GDM1 (cell line): ENCODE measurements at regions not wholly inside any gene's neighbourhood (a gene's known extent, or its start where the extent isn't known, plus 50 kb on each side); places are given as distances from the start of the nearest gene placed in this dataset.

Source experiments
- DNase-seq: peaks from one replicate; lab custom pipeline; 2025; lab: John Stamatoyannopoulos, UW

DNA sequence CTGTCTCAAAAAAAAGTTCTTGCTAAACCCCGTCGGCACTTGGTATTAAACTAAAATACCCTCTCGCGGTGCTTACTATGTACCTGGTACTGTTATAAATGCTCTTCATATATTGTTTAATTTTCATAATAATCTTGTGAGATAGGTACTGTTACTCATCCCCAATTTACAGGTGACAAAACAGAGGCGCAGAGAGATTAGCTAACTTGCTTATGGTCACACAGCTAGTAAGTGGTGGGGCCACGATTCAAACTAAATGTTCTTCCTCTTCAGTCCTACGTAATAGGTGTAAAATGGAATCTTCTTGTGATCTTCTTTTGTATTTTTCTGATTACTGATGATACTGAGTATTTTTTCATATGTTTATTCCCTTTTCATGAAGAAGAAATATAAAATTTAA lies 51.3 kb downstream of the TET3 start:
- DNase-seq: no peak

DNA sequence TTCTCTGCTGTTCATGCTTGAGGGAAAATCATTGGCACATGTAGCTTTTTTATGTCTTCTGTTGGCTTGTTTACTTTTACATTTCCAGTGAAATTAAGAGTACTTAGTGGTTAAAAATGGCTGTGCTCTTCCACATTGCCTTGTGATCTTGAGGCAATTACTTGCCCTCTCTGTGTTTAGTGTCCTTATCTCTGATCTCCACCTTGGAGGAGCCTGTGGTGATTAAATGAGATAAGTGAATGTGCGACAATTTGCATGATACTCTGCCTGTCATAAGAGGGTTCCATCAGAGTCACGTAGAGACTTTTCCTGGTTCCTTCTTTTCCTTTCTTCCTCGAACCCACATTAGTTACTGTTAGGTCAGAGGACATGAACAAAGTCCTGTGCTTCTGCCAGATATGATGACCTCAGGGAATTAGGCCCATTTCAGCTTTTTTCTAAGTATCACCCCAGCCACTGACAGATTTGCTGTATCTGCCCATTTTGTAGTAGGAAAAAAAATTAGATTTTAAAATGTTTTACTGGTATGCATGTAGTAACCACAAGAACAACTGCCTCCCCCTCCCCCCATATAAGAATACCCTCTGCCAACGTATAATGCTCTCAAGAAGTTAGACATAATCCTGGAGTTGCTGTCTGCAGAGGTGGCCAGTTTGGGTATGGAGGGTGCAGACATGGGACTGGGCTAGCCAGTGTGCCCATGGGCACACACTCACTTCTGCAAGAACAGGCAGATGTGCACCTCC lies 51.9 kb downstream of the TET3 start:
- DNase-seq: no peak

DNA sequence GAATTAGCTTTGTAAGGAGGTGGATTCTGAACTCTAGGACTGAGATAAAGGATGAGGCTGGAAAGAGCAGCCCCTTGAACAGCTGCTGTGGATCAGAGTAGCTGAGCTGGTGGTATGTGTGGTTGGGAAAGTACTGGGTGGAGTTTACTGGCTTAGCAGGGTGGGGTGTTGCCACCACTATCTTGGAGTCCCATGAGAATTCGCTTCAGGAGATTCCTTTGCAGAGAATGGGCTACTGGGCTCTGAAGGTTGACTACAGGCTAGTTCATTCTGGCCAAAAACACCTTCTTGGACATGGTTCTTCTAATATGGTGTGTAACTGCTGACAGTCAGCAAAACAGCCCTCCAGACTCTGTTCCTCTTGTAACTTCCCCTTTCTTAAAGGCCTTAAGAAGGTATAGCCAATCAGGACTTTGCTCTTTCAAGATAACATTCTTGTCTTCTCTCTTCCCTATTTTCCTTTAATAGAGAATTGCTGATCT lies 52.7 kb downstream of the TET3 start:
- DNase-seq: peak; percentile 73

- DNase-seq: no peak
These were observed 54.9 kb downstream of the TET3 start for GRCh38 chr2:74039611-74040010.

- peak; percentile 41 for DNase-seq
These were observed 56.5 kb downstream of the TET3 start for GRCh38 chr2:74041182-74041581.

DNA sequence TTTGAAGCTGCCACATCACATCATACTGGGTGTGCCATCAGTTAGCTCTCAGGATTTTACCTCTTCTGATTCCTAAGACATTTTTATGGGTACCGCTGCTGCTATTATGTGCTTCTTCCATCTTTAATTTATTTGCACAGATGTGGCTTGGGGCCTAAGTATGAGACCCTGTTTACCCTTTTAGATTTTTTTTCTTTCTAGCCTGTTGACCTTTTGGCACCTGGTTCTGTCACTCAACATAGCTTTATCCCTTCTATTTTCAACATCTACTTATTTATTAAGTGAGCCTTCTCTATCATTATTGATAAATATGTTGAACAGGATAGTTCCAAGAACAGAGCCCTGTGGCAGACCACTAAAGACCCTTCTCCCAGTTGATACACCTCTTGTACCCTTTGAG lies 57.0 kb downstream of the TET3 start:
- DNase-seq: no peak

DNA sequence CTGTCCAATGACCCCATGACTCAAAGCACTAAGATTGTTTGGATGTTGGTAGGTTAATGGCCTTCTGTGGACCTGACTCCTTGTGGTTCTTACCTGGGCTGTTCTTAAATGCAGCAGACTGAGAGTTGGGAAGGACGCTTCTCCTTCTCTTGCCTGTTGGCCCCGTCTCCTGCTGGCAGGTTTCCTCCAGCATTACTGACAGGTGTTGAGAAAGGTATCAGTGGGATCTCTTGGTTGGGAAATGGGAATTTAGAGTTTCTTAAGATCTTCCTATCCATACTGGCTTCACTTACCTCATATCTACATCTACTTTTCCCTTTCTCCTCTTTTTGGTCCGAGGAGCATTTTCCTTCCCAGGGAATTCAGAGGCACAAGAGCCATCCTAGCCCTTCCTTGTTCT lies 57.9 kb downstream of the TET3 start:
- no peak for DNase-seq

GRCh38 chr2:74043345-74044329 lies 58.9 kb downstream of the TET3 start:
- no peak for DNase-seq

GRCh38 chr2:74044999-74045398 lies 60.3 kb downstream of the TET3 start:
- no peak for DNase-seq

DNA sequence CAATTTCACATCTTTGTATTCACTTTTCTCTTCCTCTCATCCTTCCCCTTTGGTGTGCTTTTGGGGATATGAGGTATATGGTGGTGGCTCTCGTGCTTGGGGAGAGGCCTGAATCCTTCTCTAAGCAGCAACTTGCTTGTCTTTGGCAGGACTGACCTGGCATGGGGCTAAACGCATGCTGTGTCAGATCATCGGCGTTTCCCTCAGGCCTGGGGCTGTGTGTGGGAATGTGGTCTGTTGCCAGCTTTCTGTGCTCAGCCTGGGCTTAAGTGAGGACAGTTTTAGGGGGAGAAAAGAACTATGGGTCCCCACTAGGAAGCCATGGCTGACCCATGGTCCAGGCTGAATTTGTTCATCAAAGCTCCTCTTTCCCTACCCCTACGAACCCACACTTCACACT lies 60.7 kb downstream of the TET3 start:
- no peak for DNase-seq

GRCh38 chr2:74046441-74046840 lies 61.7 kb downstream of the TET3 start:
- no peak for DNase-seq

DNA sequence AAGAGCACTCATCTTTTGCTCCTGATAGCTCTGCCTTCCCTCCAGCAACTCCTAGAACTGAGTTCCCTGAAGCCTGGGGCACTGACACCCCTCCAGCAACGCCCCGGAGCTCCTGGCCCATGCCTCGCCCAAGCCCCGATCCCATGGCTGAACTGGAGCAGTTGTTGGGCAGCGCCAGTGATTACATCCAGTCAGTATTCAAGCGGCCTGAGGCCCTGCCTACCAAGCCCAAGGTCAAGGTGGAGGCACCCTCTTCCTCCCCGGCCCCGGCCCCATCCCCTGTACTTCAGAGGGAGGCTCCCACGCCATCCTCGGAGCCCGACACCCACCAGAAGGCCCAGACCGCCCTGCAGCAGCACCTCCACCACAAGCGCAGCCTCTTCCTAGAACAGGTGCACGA lies 62.4 kb downstream of the TET3 start:
- no peak for DNase-seq

DNA sequence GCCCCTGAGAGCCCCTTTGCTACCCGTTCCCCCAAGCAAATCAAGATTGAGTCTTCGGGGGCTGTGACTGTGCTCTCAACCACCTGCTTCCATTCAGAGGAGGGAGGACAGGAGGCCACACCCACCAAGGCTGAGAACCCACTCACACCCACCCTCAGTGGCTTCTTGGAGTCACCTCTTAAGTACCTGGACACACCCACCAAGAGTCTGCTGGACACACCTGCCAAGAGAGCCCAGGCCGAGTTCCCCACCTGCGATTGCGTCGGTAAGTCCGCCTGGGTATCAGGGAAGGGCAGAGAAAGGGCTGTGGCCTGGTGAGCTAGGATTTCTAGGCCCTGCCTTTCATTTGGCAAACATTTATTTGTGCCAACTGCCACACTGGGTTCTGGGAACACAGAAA lies 63.4 kb downstream of the TET3 start:
- no peak for DNase-seq

GRCh38 chr2:74048843-74049519 lies 64.3 kb downstream of the TET3 start:
- DNase-seq: no peak

- no peak for DNase-seq
These were observed 65.4 kb downstream of the TET3 start for GRCh38 chr2:74050151-74050550.

GRCh38 chr2:74051504-74051903 lies 66.8 kb downstream of the TET3 start:
- DNase-seq: no peak

DNA sequence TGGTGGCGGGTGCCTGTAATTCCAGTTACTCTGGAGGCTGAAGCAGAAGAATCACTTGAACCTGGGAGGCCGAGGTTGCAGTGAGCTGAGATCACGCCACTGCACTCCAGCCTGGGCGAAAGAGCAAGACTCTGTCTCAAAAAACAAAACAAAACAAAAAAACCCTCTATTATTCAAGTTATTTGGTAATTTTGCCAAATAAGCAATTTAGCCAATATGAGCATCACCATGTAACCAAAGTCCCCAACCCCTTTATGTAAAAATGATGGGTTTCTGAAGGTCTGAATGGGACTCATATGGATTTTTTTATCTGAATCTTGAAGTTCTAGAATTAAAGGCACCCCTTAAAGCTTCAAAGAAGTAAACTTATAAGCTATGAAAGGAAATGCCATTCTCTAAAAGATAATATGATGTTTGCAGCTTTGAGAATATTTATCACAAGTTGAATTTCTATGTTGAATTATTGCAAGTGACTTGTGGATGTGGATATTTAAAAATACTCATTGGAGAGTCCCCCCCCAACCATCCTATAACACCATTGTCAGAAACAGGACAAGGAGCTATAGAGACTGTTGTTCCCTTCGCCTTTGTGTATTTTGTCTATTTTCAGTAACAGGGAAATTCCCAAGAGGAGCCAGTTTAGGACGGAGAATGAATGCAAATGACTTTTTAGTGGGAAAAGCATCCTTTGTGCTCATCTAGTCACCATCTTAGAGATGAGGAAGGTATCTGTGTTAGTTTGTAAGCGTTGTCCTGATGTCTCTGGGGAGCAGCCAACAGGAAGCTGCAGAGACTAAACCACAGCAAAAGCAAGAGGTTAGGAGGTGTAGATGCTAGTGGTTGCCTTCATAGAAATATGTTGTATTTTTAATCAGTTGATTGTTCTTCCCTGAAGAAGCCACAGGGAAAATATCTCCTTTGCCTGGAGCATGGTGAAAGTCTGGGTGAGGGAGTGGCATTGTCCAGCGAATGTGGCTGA lies 68.3 kb downstream of the TET3 start:
- DNase-seq: no peak

- DNase-seq: no peak
These were observed 69.4 kb downstream of the TET3 start for GRCh38 chr2:74053959-74054715.

GRCh38 chr2:74059137-74059775 lies 74.5 kb downstream of the TET3 start:
- DNase-seq: no peak

GRCh38 chr2:74063486-74063885 lies 78.8 kb downstream of the TET3 start:
- no peak for DNase-seq
